HUES48 (cell line): ENCODE measurements at regions not wholly inside any gene's neighbourhood (a gene's known extent, or its start where the extent isn't known, plus 50 kb on each side); places are given as distances from the start of the nearest gene placed in this dataset.
"Not testable (repeated sequence)": the region's sequence is repeated elsewhere in the genome, so short reads cannot be mapped to it uniquely, and the experiment has no call there.

Experiments
- H3K27ac ChIP-seq: one replicate; pipeline ENCODE4 v1.7.0; 2013; ENCODE audit warnings: low read depth, low read length, inconsistent platforms
- H3K27me3 ChIP-seq: 2 replicates; pipeline ENCODE4 v1.6.1; 2013; ENCODE audit warnings: mild to moderate bottlenecking, low read length; ENCODE audit not compliant: control insufficient read depth, insufficient read depth
- H3K36me3 ChIP-seq: 2 replicates; pipeline ENCODE4 v1.6.1; 2013; ENCODE audit warnings: low read length; ENCODE audit not compliant: control insufficient read depth, insufficient read depth
- H3K4me1 ChIP-seq: 2 replicates; pipeline ENCODE4 v1.6.1; 2013; ENCODE audit warnings: mild to moderate bottlenecking, low read length; ENCODE audit not compliant: control insufficient read depth, insufficient read depth
- H3K4me3 ChIP-seq: 2 replicates; pipeline ENCODE4 v1.5.1; 2013; ENCODE audit warnings: mild to moderate bottlenecking, low read depth, low read length
- H3K9ac ChIP-seq: 2 replicates; pipeline ENCODE4 v1.6.1; 2013; ENCODE audit warnings: mild to moderate bottlenecking, low read depth, low read length, moderate library complexity
- H3K9me3 ChIP-seq: 2 replicates; pipeline ENCODE4 v1.6.1; 2013; ENCODE audit warnings: low read length; ENCODE audit not compliant: control insufficient read depth, insufficient read depth

DNA sequence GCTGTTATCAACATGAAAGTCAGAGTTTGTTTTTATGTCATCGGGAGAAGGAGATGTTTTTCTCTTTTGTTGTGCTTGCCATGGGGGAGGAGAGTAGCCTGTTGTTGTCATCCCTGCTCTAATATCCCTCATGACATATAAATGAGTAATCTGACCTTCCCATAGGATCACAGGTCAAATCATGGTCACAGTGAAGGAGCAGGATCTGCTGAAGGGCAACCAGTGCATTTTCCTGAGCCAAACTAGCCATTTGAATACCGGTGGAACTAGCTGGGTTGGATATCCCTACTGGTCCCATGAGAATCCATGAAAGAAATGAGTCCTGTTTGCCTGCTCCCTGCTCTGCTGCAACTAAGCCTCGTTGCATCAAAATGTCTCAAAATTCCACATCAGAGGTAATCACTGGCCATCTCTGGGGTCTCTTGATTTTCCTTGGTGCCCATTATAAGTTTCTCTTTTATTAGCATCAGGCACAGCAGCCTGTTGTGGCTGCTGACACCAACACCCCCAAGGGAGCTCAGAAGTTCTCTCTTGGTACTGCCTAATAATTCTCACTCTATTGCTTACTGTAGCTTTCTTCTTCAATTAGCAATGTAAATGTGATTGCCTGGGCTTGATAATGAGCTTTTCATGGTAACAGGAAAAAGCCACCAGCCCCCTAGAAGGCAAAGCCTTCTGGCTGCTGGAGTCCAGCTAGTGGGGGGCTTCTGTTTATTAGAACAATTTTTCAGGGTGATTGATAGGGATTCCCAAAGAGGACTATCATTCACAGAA, 211.4 kb upstream of the ERCC4 start:
- no peaks in the 10 kb centered on the region for H3K27me3 ChIP-seq
- H3K36me3 ChIP-seq: no peaks in the 10 kb centered on the region
- H3K4me3 ChIP-seq: no peak overlapping the region
- H3K9ac ChIP-seq: no peak overlapping the region
- peaks cover 11% of the 10 kb centered on the region for H3K4me1 ChIP-seq
- H3K27ac ChIP-seq: peak overlapping the region; percentile 21
- H3K9me3 ChIP-seq: no peaks in the 10 kb centered on the region

DNA sequence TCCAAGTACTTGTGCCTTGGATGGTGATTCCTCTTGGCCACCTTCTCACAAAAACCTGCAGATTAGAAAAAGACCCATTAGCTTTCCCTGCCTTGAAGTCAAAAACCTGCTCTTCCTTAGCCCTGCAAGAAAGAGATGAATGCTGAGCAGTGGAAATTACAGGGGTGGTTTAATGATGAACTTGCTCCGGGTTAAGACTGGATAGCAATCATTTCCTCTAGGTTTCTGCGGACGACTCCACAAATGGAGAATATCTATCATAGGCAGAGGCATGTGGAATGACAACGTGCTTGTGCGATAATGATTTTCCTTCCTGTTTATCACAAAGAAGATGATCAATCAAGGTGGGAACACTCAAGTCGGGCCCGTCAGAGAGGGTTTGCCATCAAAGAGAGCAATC, 201.2 kb upstream of the ERCC4 start:
- Histone ChIP-seq H3K27me3 (no peaks in the 10 kb centered on the region), H3K27ac (no peak overlapping the region), H3K4me3 (no peak overlapping the region), H3K9ac (no peak overlapping the region), H3K36me3 (no peaks in the 10 kb centered on the region), H3K9me3 (no peaks in the 10 kb centered on the region), H3K4me1 (no peaks in the 10 kb centered on the region)

DNA sequence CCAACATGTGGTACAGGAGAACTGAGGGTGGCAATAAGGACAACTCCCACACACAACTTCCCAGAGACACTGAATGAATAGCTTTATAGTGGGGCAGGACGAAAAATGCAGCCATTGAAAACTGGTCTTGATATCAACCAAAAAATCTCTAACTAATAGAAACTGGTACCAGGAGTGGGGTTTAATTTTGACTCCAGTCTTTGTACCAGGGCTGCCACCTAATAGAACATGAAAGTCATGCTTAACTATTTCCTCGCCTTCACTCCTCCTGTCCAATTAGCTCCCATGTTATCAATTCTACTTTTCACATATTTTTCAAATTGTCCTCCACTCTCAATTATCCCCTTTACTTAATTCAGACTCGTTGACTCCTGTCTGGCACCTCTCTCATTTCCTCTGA, 192.0 kb upstream of the ERCC4 start:
- Histone ChIP-seq H3K9me3 (peaks cover 10% of the 10 kb centered on the region), H3K4me3 (no peak overlapping the region), H3K36me3 (no peaks in the 10 kb centered on the region), H3K27ac (no peak overlapping the region), H3K4me1 (no peaks in the 10 kb centered on the region), H3K27me3 (no peaks in the 10 kb centered on the region), H3K9ac (no peak overlapping the region)

DNA sequence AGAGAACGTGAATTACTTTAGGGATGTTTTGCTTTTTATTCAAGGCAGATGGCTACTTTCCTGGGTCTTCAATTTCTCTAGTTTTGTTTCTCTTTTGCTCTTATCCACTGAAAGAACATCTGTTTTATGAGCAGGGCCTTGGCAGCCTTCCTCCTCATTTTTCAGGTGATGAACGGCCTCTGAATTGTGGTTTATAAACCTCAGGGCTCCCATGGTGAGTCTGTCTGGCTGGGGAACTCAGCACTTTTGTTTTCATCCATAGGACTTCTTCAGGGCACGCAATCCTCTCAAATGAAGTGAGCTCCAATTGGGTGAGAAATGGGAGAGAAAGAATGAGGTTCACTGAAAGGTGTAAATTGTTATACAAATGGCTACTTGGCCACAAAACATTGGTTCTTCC, 186.4 kb upstream of the ERCC4 start:
- H3K9ac ChIP-seq: no peak overlapping the region
- no peaks in the 10 kb centered on the region for H3K9me3 ChIP-seq
- H3K4me1 ChIP-seq: no peaks in the 10 kb centered on the region
- no peaks in the 10 kb centered on the region for H3K27me3 ChIP-seq
- no peak overlapping the region for H3K4me3 ChIP-seq
- H3K36me3 ChIP-seq: no peaks in the 10 kb centered on the region
- no peak overlapping the region for H3K27ac ChIP-seq

DNA sequence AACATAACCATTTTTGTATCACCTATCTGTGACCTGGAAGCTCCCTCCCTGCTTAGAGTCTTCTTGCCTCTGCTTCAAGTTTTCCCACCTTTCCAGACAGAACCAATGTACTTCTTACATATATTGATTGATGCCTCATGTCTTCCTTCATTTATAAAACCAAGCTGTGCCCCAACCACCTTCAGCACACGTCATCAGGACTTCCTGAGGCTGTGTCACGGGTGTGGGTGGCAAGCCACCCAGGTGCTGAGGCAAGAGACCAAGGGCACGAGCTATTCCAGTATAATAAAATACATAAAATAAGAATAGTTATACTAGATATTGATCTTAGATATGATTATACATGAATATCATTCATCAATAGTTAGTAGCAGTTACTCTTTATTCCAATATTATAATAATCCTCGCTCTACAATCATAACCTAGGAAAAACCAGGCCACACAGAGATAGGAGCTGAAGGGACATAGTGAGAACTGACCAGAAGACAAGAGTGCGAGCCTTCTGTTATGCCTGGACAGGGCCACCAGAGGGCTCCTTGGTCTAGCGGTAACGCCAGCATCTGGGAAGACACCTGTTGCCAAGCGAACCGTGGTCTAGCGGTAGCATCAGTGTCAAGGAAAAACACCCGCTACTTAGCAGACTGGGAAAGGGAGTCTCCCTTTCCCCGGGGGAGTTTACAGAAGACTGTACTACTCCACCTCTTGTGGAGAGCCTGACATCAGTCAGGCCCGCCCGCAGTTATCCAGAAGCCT, 180.2 kb upstream of the ERCC4 start:
- H3K27me3 ChIP-seq, H3K27ac ChIP-seq, H3K4me3 ChIP-seq, H3K4me1 ChIP-seq, H3K9ac ChIP-seq, H3K36me3 ChIP-seq: not testable (repeated sequence)
- peaks cover 17% of the 10 kb centered on the region for H3K9me3 ChIP-seq

DNA sequence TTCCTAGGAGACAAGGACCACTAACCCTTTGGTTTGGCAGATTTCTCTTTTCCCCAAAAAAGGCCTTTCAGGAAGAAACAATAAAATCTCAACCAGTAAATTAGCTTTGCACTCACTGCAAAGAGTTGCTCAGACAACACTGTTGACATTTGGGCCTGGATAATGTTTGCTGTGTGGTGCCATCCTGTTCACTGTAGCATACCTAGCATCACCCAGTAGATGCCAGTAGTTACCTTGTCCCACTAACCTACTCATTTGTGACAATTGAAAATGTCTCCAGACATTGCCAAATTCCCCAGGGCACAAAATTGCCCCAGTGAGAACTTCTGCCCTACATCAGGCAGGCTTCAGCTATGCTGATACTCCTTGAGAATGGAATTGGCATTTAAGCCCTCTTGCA, 177.0 kb upstream of the ERCC4 start:
- H3K36me3 ChIP-seq: no peaks in the 10 kb centered on the region
- no peak overlapping the region for H3K27ac ChIP-seq
- H3K4me1 ChIP-seq: no peaks in the 10 kb centered on the region
- no peak overlapping the region for H3K4me3 ChIP-seq
- no peak overlapping the region for H3K9ac ChIP-seq
- H3K9me3 ChIP-seq: peaks cover 17% of the 10 kb centered on the region
- no peaks in the 10 kb centered on the region for H3K27me3 ChIP-seq

DNA sequence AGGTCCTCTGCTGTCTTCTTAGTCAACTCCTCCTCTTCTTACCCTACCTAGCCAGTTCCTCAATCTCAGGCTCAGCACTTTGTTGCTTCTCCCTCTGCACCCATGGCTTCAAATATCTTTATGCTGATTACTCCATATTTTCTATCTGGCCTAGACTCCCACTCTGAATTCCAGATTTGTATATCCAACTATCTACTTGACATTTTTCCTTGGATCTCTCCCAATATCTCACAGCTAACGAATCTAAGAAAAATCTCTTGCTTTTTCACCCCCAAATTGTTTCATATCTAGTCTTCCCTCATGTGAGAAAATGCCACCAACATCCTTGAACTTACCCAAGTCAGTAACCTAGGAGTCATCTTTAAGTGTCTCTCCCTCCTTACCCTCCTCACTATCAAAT, 176.4 kb upstream of the ERCC4 start:
- no peaks in the 10 kb centered on the region for H3K27me3 ChIP-seq
- no peaks in the 10 kb centered on the region for H3K36me3 ChIP-seq
- no peak overlapping the region for H3K9ac ChIP-seq
- no peak overlapping the region for H3K4me3 ChIP-seq
- no peak overlapping the region for H3K27ac ChIP-seq
- H3K4me1 ChIP-seq: no peaks in the 10 kb centered on the region
- peaks cover 17% of the 10 kb centered on the region for H3K9me3 ChIP-seq

DNA sequence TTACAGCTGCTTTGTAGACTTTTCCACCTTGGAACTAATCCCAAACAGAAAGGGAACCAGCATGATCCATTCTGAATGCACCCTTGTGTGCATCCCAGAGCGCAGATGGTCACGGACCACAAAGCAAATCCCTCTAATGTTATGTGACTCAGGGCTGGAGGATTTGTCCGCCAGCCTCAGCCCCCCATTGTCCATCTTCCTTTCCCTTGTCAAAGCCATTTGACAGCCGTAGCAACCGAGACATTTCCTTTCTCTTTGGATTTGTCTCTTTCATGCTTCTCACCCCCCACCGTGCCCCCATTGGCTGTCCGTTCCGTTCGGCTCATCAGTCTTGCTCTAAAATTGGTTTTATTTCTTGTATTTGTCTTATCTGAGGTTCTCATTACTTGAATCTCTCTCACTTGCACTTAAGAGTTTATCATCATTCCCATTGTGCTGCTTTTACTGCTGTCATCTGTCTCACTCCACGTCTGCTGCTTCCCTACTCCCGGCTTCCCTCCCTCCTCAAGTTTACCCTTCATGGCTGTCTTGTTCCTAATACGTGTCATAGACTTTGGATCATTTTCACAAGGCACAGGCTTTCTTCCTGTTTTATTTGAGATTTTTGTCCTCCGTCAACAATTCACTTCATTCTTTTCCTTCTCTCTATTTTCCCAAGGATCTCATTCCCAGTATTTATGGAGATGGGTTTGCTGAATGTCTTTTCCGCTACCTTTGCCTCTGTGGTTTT, 163.4 kb upstream of the ERCC4 start:
- H3K4me3 ChIP-seq: no peak overlapping the region

DNA sequence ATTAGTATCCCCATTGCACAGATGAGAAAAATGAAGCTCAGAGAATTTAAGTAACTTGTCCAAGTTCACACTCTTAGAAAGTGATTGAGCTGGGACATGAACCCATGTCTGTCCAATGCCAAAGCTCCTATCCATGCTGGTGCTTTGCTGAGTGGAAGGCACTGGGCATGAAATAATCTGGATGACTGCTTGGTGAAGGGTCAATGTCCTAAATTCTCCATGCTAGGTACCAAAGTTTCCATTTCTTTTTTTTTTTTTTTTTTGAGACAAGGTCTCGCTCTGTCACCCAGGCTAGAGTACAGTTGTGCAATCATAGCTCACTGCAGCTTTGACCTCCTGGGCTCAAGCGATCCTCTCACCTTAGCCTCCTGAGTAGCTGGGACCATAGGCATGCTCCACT, 153.6 kb upstream of the ERCC4 start:
- Histone ChIP-seq H3K27me3 (no peaks in the 10 kb centered on the region), H3K36me3 (no peaks in the 10 kb centered on the region), H3K4me3 (no peak overlapping the region), H3K27ac (no peak overlapping the region), H3K9ac (no peak overlapping the region), H3K9me3 (no peaks in the 10 kb centered on the region), H3K4me1 (no peaks in the 10 kb centered on the region)

More for the DNA sequence above, 163.4 kb upstream of the ERCC4 start:
- Histone ChIP-seq H3K9me3 (no peaks in the 10 kb centered on the region), H3K27ac (no peak overlapping the region), H3K9ac (no peak overlapping the region), H3K27me3 (no peaks in the 10 kb centered on the region), H3K4me1 (no peaks in the 10 kb centered on the region), H3K36me3 (no peaks in the 10 kb centered on the region)

DNA sequence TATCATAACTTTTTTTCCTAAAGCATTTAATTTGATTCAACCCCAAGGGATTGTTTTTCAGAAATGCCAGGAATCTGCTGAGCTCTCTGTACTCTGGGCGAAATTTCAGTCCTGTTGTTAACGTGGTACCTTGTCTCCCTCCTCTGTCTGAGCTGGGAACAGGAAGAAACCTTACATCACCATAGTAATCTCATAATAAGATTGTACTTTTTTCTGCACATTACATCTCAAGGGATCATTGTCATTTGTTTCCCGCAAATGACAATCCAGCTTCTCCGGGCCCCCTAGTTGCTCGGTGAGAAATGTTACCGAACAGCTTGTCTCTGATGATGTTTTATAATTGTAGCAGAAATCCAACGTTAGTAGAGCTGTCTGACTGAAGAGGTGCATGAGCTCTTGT, 152.7 kb upstream of the ERCC4 start:
- Histone ChIP-seq H3K4me1 (no peaks in the 10 kb centered on the region), H3K9me3 (no peaks in the 10 kb centered on the region), H3K27me3 (no peaks in the 10 kb centered on the region), H3K4me3 (no peak overlapping the region), H3K27ac (no peak overlapping the region), H3K36me3 (no peaks in the 10 kb centered on the region), H3K9ac (no peak overlapping the region)

DNA sequence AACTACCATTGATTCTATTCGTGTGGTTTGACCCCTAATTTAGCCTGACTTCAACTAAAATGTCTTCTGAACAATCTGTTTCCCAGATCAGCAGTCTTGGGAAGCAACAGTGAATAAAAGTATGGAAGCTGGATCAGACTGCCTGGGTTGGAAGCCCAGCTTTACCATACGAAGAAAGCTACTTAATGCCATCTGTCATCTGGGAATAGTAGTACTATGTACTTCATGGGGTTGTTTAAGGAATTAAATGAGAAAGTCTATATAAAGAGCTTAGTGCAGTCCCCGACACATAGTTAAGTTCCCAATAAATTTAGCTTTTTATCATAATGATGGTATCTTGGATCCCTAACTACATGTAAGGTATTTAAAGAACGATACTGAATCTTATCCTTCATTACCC, 151.5 kb upstream of the ERCC4 start:
- Histone ChIP-seq H3K4me1 (no peaks in the 10 kb centered on the region), H3K9ac (no peak overlapping the region), H3K27me3 (no peaks in the 10 kb centered on the region), H3K4me3 (no peak overlapping the region), H3K36me3 (no peaks in the 10 kb centered on the region), H3K27ac (no peak overlapping the region), H3K9me3 (no peaks in the 10 kb centered on the region)
